COLO829 (cell line): ENCODE measurements at regions not wholly inside any gene's neighbourhood (a gene's known extent, or its start where the extent isn't known, plus 50 kb on each side); places are given as distances from the start of the nearest gene placed in this dataset.
A peak's percentile ranks its signal among the peaks of the same experiment; 100 is the strongest.
"Not testable (repeated sequence)": the region's sequence is repeated elsewhere in the genome, so short reads cannot be mapped to it uniquely, and the experiment has no call there.

ENCODE experiments used
- DNase-seq: peaks from one replicate; pipeline ENCODE4 v3.0.0; 2012; ENCODE audit warnings: low spot score

- DNase-seq: peak; percentile 77
Measured at GRCh38 chr4:92234393-92235176, 69.2 kb upstream of the GRID2 start.

GRCh38 chr4:92235731-92236130, 68.0 kb upstream of the GRID2 start:
- no peak for DNase-seq

DNA sequence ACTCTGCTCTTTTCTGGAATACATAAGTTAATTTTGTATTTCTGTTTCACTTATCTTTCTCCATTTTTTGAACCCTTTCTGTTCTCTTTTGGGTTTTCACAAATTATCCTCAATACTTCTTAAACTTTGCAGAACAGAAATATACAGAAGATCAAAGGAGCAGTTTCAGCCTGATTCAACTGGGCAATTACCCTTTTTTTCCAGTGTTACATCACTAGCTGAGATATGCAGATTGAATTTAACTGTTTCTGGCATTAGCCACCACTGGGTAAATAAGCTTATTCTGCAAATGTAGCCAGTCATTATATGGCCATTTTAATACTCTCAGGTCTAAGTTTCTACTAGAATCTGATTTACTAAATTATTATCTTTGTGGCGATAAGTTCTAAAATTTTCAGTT, 66.9 kb upstream of the GRID2 start:
- DNase-seq: no peak

- DNase-seq: no peak
Measured at GRCh38 chr4:92237559-92237958, 66.2 kb upstream of the GRID2 start.

DNA sequence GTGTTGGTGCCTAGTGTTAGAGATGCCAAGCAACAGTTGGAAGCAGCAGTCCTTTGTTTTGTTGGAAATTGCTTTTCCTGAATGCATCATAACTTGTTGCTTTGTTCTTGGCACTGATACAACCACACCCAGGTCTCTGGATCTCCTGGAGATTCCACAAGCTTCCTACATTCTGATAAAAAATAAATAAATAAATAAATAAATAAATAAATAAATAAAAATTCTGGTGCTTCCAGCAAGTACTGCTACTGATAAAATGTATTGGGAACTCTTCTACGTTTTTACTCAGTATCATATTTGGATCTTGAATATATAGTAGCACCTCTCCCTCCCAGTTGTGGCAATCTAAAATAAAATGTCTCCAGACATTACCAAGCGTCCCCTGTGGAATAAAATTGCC, 62.7 kb upstream of the GRID2 start:
- no peak for DNase-seq

GRCh38 chr4:92246384-92246783, 57.4 kb upstream of the GRID2 start:
- DNase-seq: no peak

DNA sequence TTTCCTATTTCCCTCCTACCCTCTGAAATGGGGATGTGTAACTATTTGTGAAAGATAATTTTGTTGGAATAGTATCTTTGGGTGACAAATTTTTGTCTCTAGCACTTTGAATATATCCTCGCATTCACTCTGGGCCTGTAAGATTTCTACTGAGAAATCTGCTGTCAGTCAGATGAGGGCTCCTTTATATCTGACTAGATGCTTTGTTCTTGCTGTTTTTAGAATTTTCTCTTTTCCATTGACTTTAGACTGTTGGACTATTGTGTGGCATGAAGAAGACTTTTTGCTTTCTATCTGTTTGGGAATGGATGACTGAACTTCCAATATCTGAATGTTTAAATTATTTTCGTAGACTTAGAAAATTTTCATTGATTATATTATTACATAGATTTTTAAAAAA, 54.2 kb upstream of the GRID2 start:
- no peak for DNase-seq

DNA sequence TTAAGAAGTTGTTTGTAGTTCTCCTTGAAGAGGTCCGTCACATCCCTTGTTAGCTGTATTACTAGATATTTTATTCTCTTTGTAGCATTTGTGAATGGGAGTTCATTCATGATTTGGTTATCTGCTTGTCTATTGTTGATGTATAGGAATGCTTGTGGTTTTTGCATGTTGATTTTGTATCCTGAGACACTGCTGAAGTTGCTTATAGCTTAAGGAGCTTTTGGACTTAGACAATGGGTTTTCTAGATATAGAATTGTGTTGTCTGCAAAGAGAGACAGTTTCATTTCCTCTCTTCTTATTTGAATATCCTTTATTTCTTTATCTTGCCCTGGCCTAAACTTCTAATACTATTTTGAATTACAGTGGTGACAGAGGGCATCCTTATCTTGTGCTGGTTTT, 52.1 kb upstream of the GRID2 start:
- DNase-seq: no peak

DNA sequence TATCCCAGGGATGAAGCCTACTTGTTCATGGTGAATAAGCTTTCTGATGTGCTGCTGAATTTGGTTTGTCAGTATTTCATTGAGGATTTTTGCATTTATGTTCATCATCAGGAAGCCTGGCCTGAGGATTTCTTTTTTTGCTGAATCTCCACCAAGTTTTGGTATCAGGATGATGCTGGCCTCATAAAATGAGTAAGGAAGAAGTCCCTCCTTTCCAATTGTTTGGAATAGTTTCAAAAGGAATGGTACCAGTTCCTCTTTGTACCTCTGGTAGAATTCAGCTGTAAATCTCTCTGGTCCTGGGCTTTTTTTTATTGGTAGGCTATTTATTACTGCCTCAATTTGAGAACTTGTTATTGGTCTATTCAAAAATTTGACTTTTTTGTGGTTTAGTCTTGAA, 51.4 kb upstream of the GRID2 start:
- not testable (repeated sequence) for DNase-seq

DNA sequence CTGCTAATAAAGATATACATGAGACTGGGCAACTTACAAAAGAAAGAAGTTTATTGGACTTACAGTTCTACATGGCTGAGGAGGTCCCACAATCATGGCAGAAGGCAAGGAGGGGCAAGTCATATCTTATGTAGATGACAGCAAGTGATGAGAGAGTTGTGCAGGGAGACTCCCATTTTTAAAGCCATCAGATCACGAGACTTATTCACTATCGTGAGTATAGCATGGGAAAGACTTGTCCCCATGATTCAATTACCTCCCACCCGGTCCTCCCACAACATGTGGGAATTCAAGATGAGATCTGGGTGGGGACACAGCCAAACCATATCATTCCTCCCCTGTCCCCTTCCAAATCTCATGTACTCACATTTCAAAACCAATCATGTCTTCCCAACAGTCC, 50.9 kb upstream of the GRID2 start:
- no peak for DNase-seq

DNA sequence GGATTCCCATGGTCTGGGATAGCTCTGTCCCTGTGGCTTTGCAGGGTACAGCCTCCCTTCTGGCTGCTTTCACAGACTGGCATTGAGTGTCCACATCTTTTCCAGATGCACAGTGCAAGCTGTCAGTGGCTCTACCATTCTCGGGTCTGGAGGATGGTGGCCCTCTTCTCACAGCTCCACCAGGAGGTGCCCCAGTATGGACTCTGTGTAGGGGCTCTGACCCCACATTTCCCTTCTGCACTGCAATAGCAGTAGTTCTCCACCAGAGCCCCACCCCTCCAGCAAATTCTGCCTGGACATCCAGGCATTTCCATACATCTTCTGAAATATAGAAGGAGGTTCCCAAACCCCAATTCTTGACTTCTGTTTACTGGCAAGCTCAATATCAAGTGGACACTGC, 50.2 kb upstream of the GRID2 start:
- DNase-seq: no peak
